NCI-H2227 (cell line): ENCODE measurements at regions not wholly inside any gene's neighbourhood (a gene's known extent, or its start where the extent isn't known, plus 50 kb on each side); places are given as distances from the start of the nearest gene placed in this dataset.

Experiments
- DNase-seq: peaks from one replicate; lab custom pipeline; 2025; ENCODE audit not compliant: unreplicated experiment; lab: John Stamatoyannopoulos, UW

DNA sequence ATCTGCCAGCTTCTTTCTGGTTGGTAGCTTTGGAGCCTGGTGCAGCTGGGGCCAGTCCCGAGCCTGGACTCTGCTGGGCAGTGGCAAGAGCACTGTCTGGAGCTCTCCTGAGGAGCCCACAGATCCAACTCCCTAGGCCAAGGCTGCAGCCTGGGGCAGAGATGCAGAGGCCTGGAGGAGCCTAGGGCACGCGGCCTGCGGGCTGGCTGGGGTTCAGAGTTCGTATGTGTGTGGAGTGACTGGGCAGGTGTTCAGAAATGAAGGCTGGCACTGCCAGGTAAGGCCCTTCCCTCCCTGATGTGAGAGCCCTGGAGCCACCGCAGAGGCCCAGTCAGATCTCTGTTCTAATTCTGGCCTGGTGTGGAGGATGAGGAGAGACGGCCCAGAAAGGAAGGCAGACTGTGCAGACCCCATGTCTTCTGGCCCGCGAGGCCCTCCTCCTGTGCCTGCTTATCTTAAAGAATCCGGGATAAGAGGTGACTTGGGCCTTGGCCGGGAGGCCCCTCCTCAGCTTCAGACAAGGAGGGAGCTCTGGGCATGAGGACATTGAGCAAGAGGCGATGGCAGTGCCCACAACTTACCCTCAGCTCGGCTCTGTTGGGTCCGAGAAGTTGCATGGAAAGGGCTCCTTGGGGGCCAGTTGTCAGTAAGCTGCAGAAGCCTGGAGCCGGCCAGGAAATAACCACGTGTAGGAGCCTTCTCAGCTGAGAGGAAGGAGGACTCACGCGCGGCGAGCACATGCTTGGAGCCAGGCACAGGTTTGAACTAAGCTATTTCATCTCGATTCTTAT lies 62.2 kb upstream of the B3GAT1 start:
- DNase-seq, result no peak

GRCh38 chr11:134471716-134472455 lies 59.8 kb upstream of the B3GAT1 start:
- no peak for DNase-seq

- peak; percentile 59 for DNase-seq
Observed at GRCh38 chr11:134471087-134471715, 59.2 kb upstream of the B3GAT1 start.

DNA sequence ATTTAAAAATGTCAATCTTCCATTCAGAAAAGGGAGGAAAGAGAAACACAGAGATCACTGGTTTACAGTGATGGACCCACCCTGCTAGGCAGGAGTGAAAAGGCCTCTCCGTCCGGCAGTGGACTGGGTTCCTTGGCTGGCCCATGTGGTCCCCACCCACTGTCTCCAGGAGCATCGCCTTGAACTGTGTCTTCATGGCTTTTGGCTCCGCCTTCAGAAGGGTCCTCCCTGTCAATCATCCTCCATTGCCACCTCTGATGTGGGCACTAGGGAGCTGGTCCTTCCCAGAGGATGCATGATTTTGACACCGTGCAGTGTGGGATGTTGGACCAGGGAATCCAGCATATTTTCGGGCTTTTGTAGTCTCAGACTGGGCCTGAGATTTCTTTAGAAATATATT lies 58.2 kb upstream of the B3GAT1 start:
- DNase-seq, result no peak

- peak; percentile 1 for DNase-seq
Observed at GRCh38 chr11:134469627-134470026, 57.6 kb upstream of the B3GAT1 start.

DNA sequence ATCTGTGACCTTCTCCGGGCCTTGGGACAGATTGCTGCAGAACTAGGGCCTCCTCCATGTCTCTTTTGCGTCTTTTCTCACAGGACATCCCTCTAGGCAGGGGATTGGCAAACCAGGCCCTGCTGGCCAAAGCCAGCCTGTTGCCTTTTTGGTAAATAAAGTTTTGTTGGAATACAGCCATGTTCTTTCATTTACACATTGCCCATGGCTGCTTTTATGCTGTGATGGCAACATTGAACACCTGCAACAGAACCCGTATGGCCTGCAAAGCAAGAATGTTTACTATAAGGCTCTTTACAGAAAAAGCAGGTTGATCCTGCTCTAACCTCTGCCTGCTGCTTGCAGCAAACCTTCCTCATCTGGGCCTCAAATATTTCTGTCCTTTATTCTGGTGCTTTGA lies 56.8 kb upstream of the B3GAT1 start:
- DNase-seq, result no peak

DNA sequence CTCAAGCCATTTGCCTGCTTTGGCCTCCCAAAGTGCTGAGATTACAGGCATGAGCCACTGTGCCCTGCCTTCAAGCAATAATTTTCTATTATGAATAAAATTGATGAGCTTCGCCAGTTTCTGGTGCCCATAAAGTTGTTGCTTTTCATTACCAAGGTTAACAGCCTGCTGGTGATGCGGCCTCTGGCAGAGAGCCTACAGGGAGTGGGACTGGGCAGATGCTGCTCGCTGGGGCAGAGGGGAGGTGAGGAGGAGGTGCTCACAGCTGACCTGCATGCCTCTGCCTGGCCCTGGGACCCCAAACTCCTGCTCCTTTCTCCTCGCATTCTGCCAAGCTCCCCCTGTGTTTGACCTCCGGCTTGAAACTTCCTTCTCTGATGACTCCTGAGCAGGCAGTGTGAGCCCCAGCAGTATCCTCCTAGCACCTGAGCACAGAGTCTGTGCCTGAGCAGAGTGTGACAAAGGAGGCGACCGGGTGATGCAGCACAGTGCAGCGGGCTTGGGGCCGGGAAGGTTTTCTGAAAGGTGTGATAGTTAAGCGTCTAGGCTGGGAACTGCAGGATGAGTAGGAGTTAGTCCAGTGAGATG lies 56.1 kb upstream of the B3GAT1 start:
- DNase-seq, result no peak

- no peak for DNase-seq
Observed at GRCh38 chr11:134466610-134467567, 54.8 kb upstream of the B3GAT1 start.

DNA sequence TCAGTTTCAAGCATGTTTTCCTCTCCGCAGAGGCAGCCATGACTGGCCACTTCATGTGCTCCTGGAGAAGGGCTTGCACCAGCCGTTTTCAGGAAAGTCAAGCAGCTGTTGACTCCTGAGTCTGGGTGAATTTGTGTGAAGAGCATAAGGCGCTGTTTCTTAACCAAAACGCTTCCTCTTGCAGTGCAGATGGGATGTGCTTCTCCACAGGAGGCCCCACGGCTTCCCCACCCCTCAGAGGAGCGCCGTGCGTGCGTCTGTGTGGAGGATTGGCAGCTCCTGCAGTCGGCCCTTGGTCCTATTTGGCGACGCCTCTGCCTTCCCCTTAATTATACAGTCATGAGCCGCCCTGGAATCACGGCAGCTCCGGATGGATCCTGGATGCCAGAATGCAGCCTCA lies 54.1 kb upstream of the B3GAT1 start:
- DNase-seq, result peak; percentile 71

- no peak for DNase-seq
Observed at GRCh38 chr11:134464981-134465730, 53.1 kb upstream of the B3GAT1 start.

DNA sequence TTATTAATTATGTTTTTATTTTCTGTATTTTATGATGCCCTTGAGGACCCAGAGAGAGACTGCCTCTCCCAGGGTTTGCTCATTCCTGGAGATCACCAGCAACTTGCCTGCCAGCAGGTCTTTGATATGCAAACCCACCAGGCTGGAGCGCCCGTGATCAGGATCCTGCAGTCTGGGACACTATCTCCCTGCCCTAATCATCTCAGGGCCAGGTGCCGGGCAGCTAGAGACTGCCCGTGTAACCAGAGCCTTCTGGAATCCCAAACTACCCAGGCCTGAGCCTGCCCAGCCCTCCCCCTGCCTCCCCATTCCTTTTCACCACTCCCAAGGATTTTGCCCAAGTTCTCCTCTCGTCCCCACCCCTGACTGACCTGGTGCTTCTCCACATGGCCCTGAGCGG lies 52.2 kb upstream of the B3GAT1 start:
- DNase-seq, result no peak

GRCh38 chr11:134463716-134464115 lies 51.7 kb upstream of the B3GAT1 start:
- no peak for DNase-seq
